GM18867 (cell line): ENCODE measurements at regions not wholly inside any gene's neighbourhood (a gene's known extent, or its start where the extent isn't known, plus 50 kb on each side); places are given as distances from the start of the nearest gene placed in this dataset.
"Not testable (repeated sequence)": the region's sequence is repeated elsewhere in the genome, so short reads cannot be mapped to it uniquely, and the experiment has no call there.

Experiments
- ATAC-seq: cut with Tn5 transposase; IDR thresholded peaks from one replicate; pipeline ENCODE4 v1.9.1; 2021; ENCODE audit warnings: mild to moderate bottlenecking, moderate library complexity; ENCODE audit not compliant: unreplicated experiment

GRCh38 chr7:131039836-131040235 is 287.8 kb upstream of the MKLN1 start:
- no peak for ATAC-seq

GRCh38 chr7:131040467-131040932 is 287.2 kb upstream of the MKLN1 start:
- ATAC-seq: no peak

GRCh38 chr7:131041012-131041695 is 286.5 kb upstream of the MKLN1 start:
- not testable (repeated sequence) for ATAC-seq

GRCh38 chr7:131042269-131043160 is 285.2 kb upstream of the MKLN1 start:
- ATAC-seq: no peak

GRCh38 chr7:131045526-131045925 is 282.1 kb upstream of the MKLN1 start:
- ATAC-seq: no peak

- no peak for ATAC-seq
Measured at GRCh38 chr7:131046246-131046645, 281.4 kb upstream of the MKLN1 start.

- no peak for ATAC-seq
Measured at GRCh38 chr7:131047651-131048304, 279.9 kb upstream of the MKLN1 start.

GRCh38 chr7:131051304-131051703 is 276.4 kb upstream of the MKLN1 start:
- no peak for ATAC-seq

GRCh38 chr7:131052285-131052904 is 275.3 kb upstream of the MKLN1 start:
- ATAC-seq: no peak

GRCh38 chr7:131056007-131056406 is 271.7 kb upstream of the MKLN1 start:
- no peak for ATAC-seq

- ATAC-seq: peak; percentile 78
Measured at GRCh38 chr7:131057015-131057793, 270.5 kb upstream of the MKLN1 start.

GRCh38 chr7:131057794-131058070 is 269.9 kb upstream of the MKLN1 start:
- peak; percentile 23 for ATAC-seq

GRCh38 chr7:131058561-131059288 is 269.0 kb upstream of the MKLN1 start:
- ATAC-seq: not testable (repeated sequence)

- not testable (repeated sequence) for ATAC-seq
Measured at GRCh38 chr7:131059401-131059800, 268.3 kb upstream of the MKLN1 start.

GRCh38 chr7:131061158-131061557 is 266.5 kb upstream of the MKLN1 start:
- no peak for ATAC-seq

- no peak for ATAC-seq
Measured at GRCh38 chr7:131061818-131062217, 265.9 kb upstream of the MKLN1 start.

- ATAC-seq: no peak
Measured at GRCh38 chr7:131066635-131067034, 261.0 kb upstream of the MKLN1 start.

GRCh38 chr7:131067220-131067619 is 260.5 kb upstream of the MKLN1 start:
- no peak for ATAC-seq

GRCh38 chr7:131068604-131069021 is 259.1 kb upstream of the MKLN1 start:
- no peak for ATAC-seq
